ENCODE measurements at regions not wholly inside any gene's neighbourhood (a gene's known extent, or its start where the extent isn't known, plus 50 kb on each side); places are given as distances from the start of the nearest gene placed in this dataset.
"Not testable (repeated sequence)": the region's sequence is repeated elsewhere in the genome, so short reads cannot be mapped to it uniquely, and the experiment has no call there.

DNA sequence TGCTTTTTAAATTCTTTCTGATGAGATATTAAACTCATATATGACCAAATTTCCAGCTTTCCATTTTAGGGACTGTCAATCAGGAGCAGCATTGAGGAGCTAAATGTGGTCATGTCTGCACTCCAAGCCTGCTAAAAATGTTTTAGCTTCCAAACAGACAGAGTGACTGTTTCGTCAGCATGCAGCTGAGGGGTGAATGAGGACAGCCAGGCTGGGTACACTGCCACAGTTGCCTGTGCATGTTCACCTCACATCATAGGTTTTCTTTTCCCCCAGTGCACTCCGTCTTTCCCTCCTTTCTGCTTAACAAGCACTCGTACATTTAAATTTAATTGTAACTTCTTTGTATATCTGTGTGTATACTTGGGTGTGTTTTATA lies 138.1 kb downstream of the ARRDC3 start:
- no peaks in the 10 kb centered on the region for H3K36me3 ChIP-seq
- no peak overlapping the region for H3K27ac ChIP-seq
- H3K4me1 ChIP-seq: no peaks in the 10 kb centered on the region
- TF ChIP-seq EP300 (IDR thresholded peaks at IDR 0.05): no peak
- TF ChIP-seq, protein P1, sequence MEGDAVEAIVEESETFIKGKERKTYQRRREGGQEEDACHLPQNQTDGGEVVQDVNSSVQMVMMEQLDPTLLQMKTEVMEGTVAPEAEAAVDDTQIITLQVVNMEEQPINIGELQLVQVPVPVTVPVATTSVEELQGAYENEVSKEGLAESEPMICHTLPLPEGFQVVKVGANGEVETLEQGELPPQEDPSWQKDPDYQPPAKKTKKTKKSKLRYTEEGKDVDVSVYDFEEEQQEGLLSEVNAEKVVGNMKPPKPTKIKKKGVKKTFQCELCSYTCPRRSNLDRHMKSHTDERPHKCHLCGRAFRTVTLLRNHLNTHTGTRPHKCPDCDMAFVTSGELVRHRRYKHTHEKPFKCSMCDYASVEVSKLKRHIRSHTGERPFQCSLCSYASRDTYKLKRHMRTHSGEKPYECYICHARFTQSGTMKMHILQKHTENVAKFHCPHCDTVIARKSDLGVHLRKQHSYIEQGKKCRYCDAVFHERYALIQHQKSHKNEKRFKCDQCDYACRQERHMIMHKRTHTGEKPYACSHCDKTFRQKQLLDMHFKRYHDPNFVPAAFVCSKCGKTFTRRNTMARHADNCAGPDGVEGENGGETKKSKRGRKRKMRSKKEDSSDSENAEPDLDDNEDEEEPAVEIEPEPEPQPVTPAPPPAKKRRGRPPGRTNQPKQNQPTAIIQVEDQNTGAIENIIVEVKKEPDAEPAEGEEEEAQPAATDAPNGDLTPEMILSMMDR (IDR thresholded peaks at IDR 0.05): no peak
- TF ChIP-seq POLR2A (IDR thresholded peaks at IDR 0.05): no peak
- no peak for TF ChIP-seq POLR2AphosphoS5 (IDR thresholded peaks at IDR 0.05)
- ATAC-seq (ENCODE audit: low FRiP score in 2 of 2) (no peak), DNase-seq (no peak)
- H3K9me3 ChIP-seq: no peaks in the 10 kb centered on the region
- 55 to 63% methylated on average over 3 of the region's 3 CpGs for WGBS, 2 donors
- no peaks in the 10 kb centered on the region for H3K27me3 ChIP-seq
- H3K4me3 ChIP-seq: no peak overlapping the region

DNA sequence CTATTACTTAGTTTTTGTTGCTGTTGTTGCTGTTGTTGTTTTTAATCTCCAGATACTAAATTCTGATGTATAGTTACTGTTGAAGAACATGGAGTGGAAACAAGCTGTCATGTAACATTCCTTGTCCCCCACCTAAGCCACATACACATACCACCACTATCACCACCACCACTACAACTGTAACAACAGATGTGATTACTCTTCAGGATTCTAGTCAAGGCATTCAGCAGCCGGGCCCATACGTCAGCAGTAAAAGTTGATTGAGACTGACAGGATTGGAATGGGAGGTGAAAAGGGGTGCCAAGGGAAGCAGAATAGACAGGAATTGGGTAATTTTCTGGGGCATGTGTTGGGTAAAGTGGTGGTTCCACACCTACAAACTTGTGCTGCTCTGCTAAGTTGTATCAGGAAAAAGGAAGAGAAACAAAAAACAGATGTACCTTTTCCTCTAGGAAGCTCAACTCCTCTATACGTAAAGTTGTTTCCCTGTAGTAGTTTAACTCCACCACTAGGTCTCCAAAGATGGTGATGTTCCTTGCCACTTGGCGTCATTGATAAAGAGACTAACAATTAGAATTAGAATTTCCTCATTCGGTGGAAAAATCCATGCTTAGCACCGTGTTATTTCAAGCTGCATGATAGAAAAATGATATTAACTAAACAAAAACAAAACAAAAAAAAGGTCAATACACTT lies 138.6 kb downstream of the ARRDC3 start:
- no peak overlapping the region for H3K4me3 ChIP-seq
- no peak for TF ChIP-seq EP300 (IDR thresholded peaks at IDR 0.05)
- TF ChIP-seq POLR2A (IDR thresholded peaks at IDR 0.05): no peak
- no peak for TF ChIP-seq POLR2AphosphoS5 (IDR thresholded peaks at IDR 0.05)
- TF ChIP-seq, protein P1 (IDR thresholded peaks at IDR 0.05): no peak
- no peak overlapping the region for H3K27ac ChIP-seq
- no peaks in the 10 kb centered on the region for H3K36me3 ChIP-seq
- H3K9me3 ChIP-seq: no peaks in the 10 kb centered on the region
- no peaks in the 10 kb centered on the region for H3K4me1 ChIP-seq
- WGBS, 2 donors: 95% methylated on average over 6 of the region's 6 CpGs
- no peak for DNase-seq
- no peak for ATAC-seq (ENCODE audit: low FRiP score in 2 of 2)
- H3K27me3 ChIP-seq: no peaks in the 10 kb centered on the region

DNA sequence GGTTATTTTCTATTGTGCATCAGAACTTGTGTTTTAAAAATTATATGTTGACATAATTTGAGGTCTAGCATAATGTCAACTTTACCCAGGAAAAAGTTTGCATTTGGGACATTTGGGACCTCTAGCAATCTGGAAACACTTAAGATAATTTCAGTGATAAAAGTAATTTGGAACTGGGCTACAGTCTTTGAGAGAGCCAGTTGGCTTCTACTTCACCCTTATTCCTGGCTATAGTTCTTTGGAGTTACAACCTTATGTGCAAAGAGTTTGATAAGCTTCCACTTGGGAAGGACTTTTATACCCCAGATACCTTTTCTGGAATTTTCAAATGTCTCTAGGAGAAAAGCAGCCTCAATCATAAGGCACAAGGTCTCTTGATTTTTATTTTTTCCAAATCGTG lies 139.3 kb downstream of the ARRDC3 start:
- ATAC-seq (ENCODE audit: low FRiP score in 2 of 2) (no peak), DNase-seq (no peak)
- 89 to 94% methylated on average over 1 of the region's 1 CpG for WGBS, 2 donors

DNA sequence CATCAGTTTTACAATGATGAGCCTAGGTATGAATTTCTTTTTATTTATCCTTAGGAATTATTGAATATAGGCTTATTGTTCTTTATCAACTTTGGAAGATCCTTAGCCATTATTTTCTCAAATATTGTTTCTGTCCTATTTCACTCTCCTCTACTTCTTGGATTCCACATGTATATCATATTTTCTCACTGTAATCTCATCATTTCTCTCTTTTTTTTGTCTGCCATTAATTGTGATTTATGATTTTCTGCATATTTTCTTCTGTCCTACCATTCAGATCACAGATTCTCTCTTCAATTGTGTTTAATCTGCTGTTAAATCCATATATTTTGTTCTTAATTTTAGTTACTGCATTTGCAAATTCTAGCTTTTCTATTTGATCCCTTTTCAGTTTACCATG lies 139.8 kb downstream of the ARRDC3 start:
- no peaks in the 10 kb centered on the region for H3K27me3 ChIP-seq
- TF ChIP-seq POLR2AphosphoS5 (IDR thresholded peaks at IDR 0.05) (no peak), POLR2A (IDR thresholded peaks at IDR 0.05) (no peak), EP300 (IDR thresholded peaks at IDR 0.05) (no peak)
- TF ChIP-seq, protein P1 (IDR thresholded peaks at IDR 0.05): no peak

More for the DNA sequence above, 139.3 kb downstream of the ARRDC3 start:
- no peak overlapping the region for H3K27ac ChIP-seq
- no peaks in the 10 kb centered on the region for H3K27me3 ChIP-seq
- no peaks in the 10 kb centered on the region for H3K9me3 ChIP-seq
- no peaks in the 10 kb centered on the region for H3K4me1 ChIP-seq
- no peak overlapping the region for H3K4me3 ChIP-seq
- TF ChIP-seq EP300 (IDR thresholded peaks at IDR 0.05) (no peak), POLR2AphosphoS5 (IDR thresholded peaks at IDR 0.05) (no peak), POLR2A (IDR thresholded peaks at IDR 0.05) (no peak)
- TF ChIP-seq, protein P1 (IDR thresholded peaks at IDR 0.05): no peak
- H3K36me3 ChIP-seq: no peaks in the 10 kb centered on the region

DNA sequence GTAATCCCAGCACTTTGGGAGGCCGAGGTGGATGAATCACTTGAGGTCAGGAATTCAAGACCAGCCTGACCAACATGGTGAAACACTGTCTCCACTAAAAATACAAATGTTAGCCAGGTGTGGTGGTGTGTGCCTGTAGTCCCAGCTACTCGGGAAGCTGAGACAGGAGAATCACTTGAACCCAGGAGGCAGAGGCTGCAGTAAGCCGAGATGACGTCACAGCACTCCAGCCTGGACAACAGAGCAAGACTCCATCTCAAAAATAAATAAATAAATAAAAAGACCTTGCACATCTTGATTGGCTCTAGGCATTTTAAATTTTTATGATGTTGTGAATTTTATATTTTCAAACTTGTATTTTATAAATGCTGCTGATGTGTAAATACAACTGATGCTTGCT lies 141.7 kb downstream of the ARRDC3 start:
- H3K27me3 ChIP-seq; H3K36me3 ChIP-seq; ATAC-seq (ENCODE audit: low FRiP score in 2 of 2); DNase-seq; H3K27ac ChIP-seq; H3K4me3 ChIP-seq; H3K4me1 ChIP-seq; H3K9me3 ChIP-seq: not testable (repeated sequence)
- WGBS, 2 donors: 93 to 97% methylated on average over 4 of the region's 4 CpGs

More for the DNA sequence above, 139.8 kb downstream of the ARRDC3 start:
- ATAC-seq (ENCODE audit: low FRiP score in 2 of 2) (no peak), DNase-seq (no peak)
- no peaks in the 10 kb centered on the region for H3K36me3 ChIP-seq
- no peaks in the 10 kb centered on the region for H3K9me3 ChIP-seq
- no peaks in the 10 kb centered on the region for H3K4me1 ChIP-seq
- no peak overlapping the region for H3K27ac ChIP-seq
- H3K4me3 ChIP-seq: no peak overlapping the region

All from upper lobe of left lung (tissue), 6 donors.